Stomach (tissue), 4 donors: ENCODE measurements at regions not wholly inside any gene's neighbourhood (a gene's known extent, or its start where the extent isn't known, plus 50 kb on each side); places are given as distances from the start of the nearest gene placed in this dataset.

ENCODE experiments used
- CTCF ChIP-seq, 7 experiments: fragments of 450-650 bp in 4 of 7; fragments of 200-600 bp in 3 of 7; sonication (generic) in 3 of 7; IDR thresholded peaks; one replicate each; pipeline ENCODE4 v1.5.1; 2016 to 2019; ENCODE audit warnings: antibody characterized with exemption in 7 of 7, control low read depth in 2 of 7, mild to moderate bottlenecking in 1 of 7
- POLR2A ChIP-seq, 4 donors: fragments of 450-650 bp; IDR thresholded peaks; one replicate each; pipeline ENCODE4 v1.6.1; 2016; ENCODE audit warnings: antibody characterized with exemption in 4 of 4, control low read depth in 2 of 4, mild to moderate bottlenecking in 1 of 4, moderate library complexity in 1 of 4

- TF ChIP-seq CTCF (IDR thresholded peaks at IDR 0.05) (no peak), POLR2A (IDR thresholded peaks at IDR 0.05) (no peak)
Observed at GRCh38 chr15:31219221-31219620, 107.4 kb upstream of the KLF13 start.
